ENCODE measurements at regions not wholly inside any gene's neighbourhood (a gene's known extent, or its start where the extent isn't known, plus 50 kb on each side); places are given as distances from the start of the nearest gene placed in this dataset.

- no peak for TF ChIP-seq TARDBP (IDR thresholded peaks at IDR 0.05)
- TF ChIP-seq FOXK2 (IDR thresholded peaks at IDR 0.05) = no peak
- TF ChIP-seq FOXM1 (IDR thresholded peaks at IDR 0.05; ENCODE audit: borderline replicate concordance) = no peak
- TF ChIP-seq ZNF384 (IDR thresholded peaks at IDR 0.05) = no peak
- TF ChIP-seq FOXA1 (IDR thresholded peaks at IDR 0.05) = no peak
- no peak for TF ChIP-seq CTBP1 (IDR thresholded peaks at IDR 0.05; ENCODE audit: borderline replicate concordance)
- TF ChIP-seq SP1 (IDR thresholded peaks at IDR 0.05) = no peak
- no peak for TF ChIP-seq PKNOX1 (IDR thresholded peaks at IDR 0.05)
- no peak for TF ChIP-seq BHLHE40 (IDR thresholded peaks at IDR 0.05; ENCODE audit: borderline replicate concordance)
- TF ChIP-seq SUZ12 (IDR thresholded peaks at IDR 0.05) = no peak
- TF ChIP-seq L3MBTL2 (conservative IDR thresholded peaks at IDR 0.05) = no peak
- no peak for TF ChIP-seq HDGF (IDR thresholded peaks at IDR 0.05; ENCODE audit: borderline replicate concordance)
These were observed 617.2 kb upstream of the ID4 start for GRCh38 chr6:19219931-19220330.

Data from HEK293T (cell line).